HG02884 (cell line): ENCODE measurements at regions not wholly inside any gene's neighbourhood (a gene's known extent, or its start where the extent isn't known, plus 50 kb on each side); places are given as distances from the start of the nearest gene placed in this dataset.

Experiments used
- ATAC-seq: cut with Tn5 transposase; IDR thresholded peaks from one replicate; pipeline ENCODE4 v1.9.1; 2021; ENCODE audit warnings: mild to moderate bottlenecking, moderate library complexity; ENCODE audit not compliant: unreplicated experiment

DNA sequence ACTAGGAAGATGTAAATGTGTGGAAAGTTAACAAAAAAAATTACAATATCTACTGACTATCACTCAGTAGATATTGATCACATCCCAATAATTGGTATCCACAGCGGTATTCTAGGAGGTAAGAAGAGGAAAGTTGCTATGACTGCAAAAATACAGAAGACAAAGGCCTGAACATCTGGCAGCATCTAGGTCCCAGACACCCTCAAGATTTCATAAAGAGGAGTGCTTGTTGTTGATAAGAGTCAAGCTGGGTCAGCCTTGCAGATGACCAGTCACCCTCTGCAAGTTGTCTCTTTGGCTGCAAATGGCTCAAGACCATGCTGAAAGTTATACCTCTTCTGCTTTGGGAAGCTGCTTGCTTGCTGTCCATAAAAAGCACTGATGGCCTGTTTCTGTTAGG, 179.8 kb upstream of the FOXN2 start:
- no peak for ATAC-seq

DNA sequence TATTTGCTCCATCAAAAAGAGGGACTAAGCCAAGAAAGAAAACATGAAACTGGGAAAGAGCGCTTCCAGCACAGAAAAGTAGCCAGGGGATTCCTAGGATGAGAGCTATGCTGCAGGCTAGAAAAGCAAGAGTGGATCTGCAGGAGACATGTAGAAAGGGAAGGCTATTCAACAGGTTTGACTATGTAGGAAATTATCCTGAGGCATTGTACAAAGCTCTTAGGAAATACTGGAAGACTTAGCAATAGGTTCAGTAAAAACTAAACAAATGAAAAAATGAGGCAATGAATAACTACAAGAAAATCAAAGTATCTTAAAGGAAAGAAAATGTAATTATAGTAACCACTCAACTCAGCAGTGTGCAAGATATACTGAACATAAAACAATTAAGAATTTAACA, 178.7 kb upstream of the FOXN2 start:
- ATAC-seq, result no peak

DNA sequence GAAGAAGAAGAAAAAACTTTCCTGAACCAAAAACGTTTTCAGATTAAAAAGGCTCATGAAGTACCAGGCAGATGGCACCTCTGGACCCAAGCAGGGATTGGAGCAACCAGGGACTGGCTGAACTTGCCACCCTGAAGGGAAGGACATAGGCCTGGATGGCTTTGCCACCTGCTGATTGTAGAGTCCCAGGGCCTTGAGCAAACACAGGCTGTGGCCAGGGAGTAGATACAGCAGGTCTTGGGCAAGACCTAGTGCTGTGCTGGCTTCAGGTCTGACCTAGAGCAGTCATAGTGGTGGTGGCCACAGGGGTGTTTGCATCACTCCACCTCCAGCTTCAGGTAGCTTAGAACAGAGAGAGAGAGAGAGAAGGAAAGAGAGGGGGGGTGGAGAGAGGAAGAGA, 176.7 kb upstream of the FOXN2 start:
- ATAC-seq, result no peak

DNA sequence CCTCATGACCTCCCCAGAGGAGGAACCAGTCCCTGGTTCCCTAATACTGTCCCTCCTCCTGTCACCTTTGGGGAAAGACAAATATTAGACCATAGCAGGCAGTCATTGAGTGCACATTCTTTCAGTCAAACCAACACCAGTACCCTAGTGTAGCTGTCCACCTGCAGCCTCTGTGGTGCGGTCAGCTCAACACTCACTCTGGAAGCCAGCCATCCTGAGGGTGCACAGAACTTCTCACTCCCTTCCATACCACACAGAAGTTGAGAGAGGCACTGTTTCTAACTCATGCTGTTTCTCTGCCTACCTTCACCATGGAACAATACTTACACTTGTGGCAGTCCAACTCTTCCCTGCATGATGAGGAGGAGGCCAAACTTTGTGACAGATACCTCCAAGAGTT, 175.6 kb upstream of the FOXN2 start:
- ATAC-seq, result no peak

DNA sequence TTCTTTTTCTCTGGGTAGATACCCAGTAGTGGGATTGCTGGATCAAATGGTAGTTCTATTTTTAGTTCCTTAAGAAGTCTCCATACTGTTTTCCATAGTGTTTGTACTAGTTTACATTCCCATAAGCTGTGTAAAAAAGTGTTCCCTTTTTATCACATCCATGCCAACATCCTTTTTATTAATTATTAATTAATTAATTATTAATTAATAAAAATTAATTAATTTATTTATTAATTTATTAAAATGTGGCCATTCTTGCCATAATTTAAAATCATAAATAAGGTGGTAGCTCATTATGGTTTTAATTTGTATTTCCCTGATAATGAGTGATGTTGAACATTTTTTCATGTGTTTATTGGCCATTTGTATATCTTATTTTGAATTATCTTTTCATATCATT, 173.9 kb upstream of the FOXN2 start:
- ATAC-seq, result no peak

DNA sequence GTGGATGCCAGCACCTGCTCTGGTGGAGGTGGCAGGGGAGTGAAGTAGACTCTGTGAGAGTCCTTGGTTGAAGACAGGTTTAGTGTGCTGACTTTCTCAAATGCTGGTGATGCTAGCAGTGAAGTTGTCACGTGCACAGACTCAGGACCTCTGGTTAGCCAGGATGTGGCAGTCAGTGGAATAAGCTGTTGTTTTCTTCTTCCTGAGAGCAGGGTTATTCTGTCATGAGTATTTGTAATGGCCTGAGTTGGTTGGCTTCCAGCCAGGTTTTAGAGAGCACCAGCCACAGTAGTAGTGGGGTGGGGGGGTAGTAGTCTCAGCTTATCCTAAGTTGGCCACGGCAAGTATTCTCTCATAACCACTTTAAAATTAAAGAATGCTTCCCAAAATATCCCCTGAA, 169.7 kb upstream of the FOXN2 start:
- ATAC-seq, result no peak

DNA sequence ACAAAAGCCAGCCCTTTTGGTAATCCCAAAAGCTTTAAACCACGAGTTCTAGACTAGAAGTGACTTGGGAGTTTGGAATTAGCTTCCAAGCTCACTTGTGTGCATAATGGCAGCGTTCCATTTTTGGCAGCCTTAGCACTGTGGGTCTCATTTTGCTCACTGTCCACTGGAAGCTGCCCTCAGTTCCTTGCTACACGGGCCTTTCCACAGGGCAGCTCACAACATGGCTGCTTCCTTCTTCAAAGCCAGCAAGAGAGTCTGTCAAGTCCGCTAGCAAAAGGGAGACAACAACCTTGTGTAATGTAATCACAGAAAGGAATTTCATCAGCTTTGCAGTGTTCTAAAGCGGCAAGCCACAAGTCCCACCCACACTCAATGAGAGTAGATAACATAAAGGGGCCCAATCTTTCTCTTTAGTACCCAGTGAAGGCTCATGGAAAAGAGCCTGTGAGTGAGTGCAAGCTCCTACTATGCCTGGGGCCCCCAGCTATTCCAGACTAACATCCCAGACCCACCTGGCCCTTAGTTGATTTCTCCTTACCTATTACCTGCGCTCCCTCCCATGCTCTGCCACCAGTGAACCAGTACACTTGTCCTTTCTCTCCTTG, 168.5 kb upstream of the FOXN2 start:
- ATAC-seq, result no peak

DNA sequence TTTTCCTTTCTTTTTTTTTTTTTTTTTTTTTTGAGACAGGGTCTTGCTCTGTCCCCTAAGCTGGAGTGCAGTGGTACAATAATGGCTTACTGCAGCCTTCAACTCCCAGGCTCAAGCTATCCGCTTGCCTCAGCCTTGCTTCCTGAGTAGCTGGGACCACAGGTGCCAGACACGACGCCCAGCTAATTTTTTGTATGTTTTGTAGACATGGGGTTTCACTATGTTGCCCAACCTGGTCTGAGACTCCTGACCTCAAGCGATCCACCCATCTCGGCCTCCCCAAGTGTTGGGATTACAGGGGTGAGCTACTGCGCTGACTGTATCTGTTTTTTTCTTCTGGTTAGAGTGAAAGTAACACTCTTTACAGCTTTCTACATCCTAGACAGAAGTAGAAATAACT, 167.9 kb upstream of the FOXN2 start:
- no peak for ATAC-seq

DNA sequence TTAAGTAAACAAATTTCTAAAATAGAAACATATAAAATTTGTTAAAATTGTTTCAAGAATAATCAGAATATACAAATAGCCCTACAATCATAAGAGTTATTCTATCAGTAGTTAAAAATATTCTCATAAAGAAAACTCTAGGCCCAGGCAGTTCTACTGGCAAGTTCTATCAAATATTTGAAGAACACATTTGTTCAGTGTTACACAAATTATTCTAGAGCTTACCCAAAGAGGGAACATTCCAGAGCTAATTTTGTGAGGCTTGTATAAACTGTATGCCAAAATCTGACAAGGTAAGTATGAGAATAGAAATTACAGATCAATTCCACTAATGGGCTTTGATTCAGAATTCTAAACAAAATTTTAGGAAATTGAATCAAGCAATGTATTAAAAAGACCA, 166.8 kb upstream of the FOXN2 start:
- ATAC-seq, result no peak

DNA sequence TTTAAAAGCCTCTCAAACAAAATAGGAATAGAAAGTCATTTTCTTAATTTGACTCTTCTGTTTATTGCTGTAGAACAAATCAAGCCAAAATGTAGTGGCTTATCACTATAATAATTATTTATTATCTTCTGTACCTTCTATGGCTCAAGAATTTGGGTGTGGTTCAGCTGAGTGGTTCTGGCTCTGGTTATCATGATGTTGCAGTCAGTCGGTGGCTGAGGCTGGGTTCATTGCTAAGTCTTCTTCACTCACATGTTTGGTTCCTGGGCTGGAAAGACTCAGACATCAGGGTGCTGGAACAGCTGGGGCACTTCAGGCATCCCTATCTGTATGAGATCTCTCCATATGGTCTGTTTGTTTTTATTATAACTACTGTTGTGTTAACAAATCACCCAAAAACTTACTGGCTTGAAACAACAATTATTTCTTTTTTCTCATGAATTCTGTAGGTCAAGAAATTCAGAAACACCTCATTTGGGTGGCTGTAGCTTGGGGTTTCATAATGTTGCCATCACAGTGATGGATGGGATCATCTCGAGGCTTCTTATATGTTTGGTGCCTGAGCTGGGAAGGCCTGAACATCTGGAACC, 165.5 kb upstream of the FOXN2 start:
- no peak for ATAC-seq

DNA sequence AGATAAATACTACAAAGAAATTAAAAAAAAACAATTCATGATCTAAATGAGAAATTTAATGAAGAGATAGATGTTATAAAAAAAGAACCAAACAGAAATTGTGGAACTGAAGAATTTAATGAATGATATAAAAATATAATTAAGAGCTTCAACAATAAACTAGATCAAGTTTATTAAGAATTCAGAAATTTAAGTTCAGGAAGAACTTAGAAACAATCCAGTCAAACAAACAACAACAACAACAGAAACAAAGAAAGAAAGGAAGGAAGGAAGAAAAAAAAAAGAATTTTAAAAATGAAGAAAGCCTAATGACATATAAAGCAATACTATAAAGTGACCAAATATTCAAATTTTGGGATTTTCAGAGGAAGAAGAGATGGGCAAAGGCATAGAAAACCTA, 157.3 kb upstream of the FOXN2 start:
- no peak for ATAC-seq

DNA sequence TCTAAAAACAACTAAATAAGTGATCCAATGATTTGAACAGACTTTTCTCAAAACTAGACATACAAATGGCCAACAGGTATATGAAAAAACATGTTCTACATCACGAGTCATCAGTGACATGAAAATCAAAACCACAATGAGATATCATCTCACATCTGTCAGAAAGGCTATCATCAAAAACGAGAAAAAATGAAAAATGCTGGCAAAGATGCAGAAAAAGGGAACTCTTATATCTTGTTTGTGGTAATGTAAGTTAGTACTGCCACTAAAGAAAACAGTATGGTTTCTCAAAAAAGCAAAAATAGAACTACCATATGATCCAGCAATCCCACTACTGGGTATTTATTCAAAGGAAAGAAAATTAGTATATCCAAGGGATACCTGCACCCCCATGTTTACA, 152.9 kb upstream of the FOXN2 start:
- no peak for ATAC-seq

DNA sequence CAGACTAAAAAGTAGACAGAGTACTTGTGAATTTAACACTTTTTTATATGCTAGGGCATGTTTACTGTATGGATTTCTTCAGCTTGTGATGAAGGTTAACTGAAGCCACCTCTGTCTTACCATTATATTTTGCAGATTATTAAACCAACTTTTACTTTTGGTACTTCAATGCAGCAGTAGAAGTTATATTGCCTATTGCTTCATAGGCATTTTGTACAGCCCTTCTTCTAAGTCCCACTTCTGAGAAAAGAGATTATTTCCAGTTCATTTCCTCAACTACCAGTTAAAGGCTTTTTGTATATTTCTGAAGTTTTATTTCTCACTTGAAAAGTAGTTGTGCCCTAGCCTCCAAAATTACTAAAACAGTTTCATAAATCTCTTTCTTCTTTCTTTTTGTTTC, 151.7 kb upstream of the FOXN2 start:
- ATAC-seq, result no peak

DNA sequence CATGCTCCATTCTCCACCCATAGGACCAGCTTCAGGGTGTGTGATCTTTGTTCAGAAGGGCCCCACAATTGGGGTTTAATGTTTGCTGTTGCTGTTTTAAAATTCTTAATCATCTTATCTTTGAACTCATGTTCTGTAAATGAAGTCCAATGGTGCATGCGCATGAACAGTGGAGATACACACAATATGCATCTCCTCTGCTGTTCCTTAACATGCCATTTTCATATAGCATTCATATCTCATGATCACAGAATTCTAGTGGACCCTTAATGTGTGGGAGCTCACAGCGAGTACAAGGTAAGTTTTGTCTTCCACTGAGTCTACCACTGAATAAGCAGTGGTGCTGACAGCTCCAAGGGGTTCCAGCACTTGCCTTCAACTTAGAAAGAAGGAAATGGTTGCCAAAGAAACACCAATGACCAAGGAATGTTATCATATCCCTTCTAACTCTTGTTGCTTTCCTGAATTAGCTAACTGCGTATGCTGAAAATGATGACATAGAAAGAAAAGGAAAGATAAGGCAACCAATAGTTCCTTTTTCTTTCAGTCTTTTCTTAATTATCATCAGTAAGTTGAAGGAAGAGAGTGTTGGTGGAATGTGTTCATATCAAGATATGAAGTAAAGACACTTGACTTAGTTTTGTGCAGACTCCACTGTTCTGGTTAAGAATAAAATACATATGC, 149.3 kb upstream of the FOXN2 start:
- no peak for ATAC-seq

DNA sequence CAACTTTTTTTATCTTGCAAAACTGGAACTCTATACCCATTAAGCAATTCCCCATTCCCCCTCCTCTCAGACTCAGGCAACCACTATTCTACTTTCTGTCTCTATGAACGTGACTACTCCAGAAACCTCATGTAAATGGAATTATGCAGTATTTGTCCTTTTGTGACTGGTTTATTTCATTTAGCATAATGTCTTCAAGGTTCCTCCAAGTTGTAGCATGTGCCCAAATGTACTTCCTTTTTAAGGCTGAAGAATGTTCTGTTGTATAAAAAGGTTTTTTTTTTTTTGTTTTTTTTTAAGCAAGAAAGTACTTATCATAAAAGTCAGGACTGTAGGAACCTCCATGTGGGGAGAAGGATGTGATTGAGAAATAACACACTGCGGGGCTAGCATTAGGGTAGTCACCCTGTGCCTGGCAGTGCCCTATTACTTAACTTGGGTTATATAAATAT, 145.3 kb upstream of the FOXN2 start:
- no peak for ATAC-seq

DNA sequence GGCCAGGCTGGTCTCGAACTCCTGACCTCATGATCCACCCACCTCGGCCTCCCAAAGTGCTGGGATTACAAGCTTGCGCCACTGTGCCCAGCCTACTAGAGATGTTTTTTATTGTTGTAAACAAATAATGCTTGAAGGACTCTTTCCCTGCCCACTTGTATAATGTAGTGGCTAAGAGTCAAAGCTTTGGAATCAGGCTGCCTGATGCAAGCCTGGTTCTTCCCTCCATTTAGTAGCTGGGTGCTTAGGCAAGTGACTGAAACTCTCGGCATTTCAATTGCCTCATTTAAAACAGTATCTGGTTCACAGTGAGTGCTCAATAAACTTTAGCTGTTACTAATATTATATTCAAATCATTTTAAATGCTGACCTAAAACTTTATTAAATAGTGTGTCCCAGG, 144.2 kb upstream of the FOXN2 start:
- ATAC-seq, result no peak

DNA sequence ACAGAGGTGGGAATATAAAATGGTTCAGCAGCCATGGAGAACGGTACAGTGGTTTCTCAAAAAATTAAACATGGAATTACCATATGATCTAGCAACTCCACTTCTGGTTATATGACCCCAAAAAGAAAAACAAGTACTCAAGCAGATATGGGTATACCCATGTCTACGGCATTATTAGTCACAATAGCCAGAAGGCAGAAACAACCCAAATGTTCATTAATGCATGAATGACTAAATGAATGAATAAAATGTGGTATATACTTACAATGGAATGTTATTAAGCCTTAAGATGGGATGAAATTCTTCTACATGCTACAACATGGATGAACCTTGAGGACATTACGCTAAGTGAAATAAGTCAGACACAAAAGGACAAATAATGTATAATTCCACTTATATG, 141.3 kb upstream of the FOXN2 start:
- ATAC-seq, result no peak

DNA sequence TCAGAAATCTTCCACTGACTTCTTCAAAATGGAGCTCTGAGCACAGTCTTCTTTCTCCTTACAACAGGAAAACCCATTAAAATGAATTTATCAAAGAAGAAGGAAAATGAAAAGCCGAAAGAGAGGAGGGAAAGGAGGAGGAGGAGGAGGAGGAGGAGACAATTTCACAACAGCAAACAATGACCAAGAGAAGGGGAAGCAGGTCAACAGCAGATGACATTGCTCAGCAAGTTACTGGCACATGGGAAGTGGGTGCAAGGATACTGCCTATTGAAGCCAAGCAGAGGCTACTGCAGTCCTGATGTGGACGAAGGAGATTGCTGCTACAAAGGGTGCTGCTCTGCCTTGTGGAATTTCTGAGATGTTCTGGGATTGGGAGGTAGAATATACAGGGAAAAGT, 140.0 kb upstream of the FOXN2 start:
- no peak for ATAC-seq

DNA sequence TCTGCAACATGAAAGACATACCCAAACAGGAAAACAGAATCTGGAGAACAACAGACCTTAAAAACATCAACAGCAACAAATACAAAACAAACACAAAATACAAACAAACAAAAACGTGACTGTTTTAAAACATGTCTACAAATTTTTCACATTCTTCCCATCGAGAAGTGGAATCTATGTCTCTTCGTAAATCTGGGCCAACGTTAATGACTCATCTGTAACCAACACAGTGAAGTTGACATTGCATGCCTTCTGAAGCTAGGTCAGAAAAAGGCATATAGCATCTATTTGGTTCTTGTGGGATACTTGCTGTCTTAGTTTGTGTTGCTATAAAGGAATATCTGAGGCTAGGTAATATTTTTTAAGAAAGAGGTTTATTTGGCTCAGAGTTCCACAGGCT, 139.2 kb upstream of the FOXN2 start:
- ATAC-seq, result no peak

DNA sequence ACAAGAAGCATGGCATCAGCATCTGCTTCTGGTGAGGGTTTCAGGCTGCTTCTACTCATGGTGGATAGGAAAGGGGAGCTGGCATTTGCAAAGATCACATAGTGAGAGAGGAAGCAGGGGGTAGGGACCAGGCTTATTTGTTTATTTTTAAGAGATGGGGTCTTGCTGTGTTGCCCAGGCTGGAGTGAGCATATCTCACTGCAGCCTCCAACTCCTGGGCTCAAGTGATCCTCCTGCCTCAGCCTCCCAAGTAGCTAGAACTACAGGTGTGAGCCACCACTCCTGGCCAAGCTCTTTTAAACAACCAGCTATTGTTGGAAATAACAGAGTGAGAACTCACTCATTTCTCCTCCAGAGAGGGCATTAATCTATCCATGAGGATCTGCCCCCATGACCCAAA, 138.8 kb upstream of the FOXN2 start:
- ATAC-seq, result no peak

DNA sequence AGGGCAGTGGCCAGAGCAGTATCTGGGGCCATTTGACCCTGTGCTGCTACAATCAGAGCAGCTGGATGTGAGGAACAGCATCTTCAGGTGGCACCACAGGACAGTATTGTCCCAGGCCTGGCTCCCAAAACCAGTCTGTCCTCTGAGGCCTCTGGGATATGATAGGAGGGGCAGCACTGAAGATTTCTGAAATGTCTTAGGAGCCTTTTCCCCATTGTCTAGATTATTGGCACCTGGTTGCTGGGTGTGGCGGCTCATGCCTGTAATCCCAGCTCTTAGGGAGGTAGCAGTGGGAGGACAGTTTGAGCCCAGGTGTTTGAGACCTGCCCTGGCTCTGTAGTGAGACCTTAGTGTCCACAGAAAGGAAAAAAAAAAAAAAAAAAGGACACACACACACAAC, 137.6 kb upstream of the FOXN2 start:
- ATAC-seq, result no peak

DNA sequence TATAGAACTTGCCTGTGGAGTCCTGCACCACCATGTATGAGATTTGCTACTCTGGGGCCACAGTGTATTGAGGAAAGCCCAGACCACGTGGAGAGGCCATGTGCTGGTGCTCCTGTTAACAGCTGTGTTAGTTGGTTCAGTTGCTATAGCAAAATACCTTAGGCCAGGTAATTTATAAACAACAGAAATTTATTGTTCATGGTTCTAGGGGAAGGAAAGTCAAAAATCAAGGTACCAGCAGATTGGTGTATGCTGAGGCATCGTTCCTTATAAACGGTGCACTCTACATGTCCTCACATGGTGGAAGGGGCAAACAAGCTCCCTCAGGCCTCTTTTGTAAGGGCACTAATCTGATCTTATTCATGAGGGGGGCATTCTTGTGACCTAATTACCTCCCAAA, 135.9 kb upstream of the FOXN2 start:
- ATAC-seq, result no peak

DNA sequence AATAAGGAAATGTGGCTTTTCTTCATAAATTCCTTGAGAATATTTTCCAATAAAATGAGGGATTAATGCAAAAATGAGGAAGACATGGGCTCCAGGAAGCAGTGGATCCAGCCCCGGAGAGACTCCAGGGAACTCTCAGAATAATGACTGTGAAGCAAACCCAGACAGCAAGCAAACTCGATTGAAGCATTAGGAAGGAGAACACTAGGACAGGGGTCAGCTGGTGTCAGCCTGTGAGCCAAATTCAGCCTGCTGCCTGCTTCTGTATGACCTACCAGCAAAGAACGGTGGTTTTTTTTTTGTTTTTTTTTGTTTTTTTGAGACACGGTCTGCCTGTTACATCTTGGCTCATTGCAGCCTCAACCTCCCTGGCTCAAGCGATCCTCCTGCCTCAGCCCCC, 133.9 kb upstream of the FOXN2 start:
- ATAC-seq, result no peak
